ENCODE measurements at regions not wholly inside any gene's neighbourhood (a gene's known extent, or its start where the extent isn't known, plus 50 kb on each side); places are given as distances from the start of the nearest gene placed in this dataset.

DNA sequence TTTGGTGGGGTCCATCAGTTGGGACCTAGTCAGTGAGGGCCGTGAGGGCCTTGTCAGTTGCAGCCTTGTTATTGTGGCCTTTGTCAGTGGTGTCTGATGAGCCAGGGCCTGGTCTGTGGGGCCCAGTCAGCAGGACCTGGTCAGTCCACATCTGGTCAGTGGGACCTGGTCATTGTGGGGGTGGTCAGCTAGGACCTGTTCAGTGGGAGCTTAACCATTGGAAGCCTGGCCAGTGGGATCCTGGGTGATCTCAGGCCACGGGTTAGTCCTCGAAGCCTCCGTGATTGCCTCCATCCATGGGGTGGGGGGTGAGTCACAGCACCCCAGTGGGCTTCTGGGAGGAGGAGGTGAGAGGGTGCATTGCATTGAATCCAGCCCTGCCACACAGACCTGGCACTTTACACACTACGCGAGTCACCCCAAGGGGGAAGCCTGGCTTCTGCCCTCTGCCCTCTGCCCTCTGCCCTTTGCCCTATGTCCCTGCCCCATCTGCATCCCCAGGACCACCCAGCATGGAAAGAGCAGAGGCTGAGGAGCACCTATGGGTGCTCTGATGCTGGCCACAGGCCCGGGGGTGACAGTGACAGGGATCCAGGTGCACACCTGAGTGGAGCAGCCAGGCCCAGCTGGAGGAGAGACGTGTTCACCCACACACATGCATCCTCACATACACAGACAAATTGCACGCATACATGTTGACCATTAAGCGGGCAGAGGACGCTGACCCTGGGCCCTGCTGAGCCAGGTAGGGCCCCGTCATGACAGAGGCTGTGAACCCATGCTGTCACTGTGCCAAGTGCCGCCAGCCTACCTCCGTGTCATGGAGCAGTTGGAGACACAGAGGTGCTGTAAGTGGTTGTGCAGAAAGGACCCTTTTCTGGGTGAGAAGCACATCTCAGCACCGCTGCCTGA lies 59.8 kb upstream of the TPM4 start:
- H3K4me1 Mint-ChIP-seq (ENCODE audit: low read depth) = no peaks in the 10 kb centered on the region
- H3K4me3 Mint-ChIP-seq (ENCODE audit: low read depth) = no peak overlapping the region
- no peaks in the 10 kb centered on the region for H3K27me3 Mint-ChIP-seq (ENCODE audit: low read depth)
- no peak overlapping the region for H3K27ac Mint-ChIP-seq
- no peaks in the 10 kb centered on the region for H3K9me3 Mint-ChIP-seq
- no peak for DNase-seq (ENCODE audit: low spot score)
- intact Hi-C loops (cut with micrococcal nuclease) = no loop called here
- H3K36me3 Mint-ChIP-seq (ENCODE audit: low read depth) = no peaks in the 10 kb centered on the region

DNA sequence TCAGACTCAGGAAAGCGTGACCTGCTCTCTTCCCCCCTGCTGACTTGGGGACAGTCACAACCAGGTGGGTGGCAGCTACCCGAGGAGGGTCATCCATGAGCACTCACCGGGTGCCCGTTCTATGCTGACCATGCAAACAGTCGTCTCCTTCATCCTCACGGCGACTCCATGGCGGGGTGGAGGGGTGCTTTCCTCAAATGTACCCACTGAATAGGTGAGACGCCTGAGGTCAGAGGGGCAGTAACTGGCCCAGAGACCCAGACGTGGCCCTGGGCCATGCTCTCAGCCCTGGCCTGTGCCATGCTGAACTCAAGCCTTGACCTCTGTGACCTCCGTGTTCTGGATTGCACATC lies 59.2 kb upstream of the TPM4 start:
- no peaks in the 10 kb centered on the region for H3K9me3 Mint-ChIP-seq
- no peak for DNase-seq (ENCODE audit: low spot score)
- H3K27ac Mint-ChIP-seq = no peak overlapping the region
- no peaks in the 10 kb centered on the region for H3K27me3 Mint-ChIP-seq (ENCODE audit: low read depth)
- no peak overlapping the region for H3K4me3 Mint-ChIP-seq (ENCODE audit: low read depth)
- no peaks in the 10 kb centered on the region for H3K36me3 Mint-ChIP-seq (ENCODE audit: low read depth)
- H3K4me1 Mint-ChIP-seq (ENCODE audit: low read depth) = no peaks in the 10 kb centered on the region
- intact Hi-C loops (cut with micrococcal nuclease) = no loop called here

DNA sequence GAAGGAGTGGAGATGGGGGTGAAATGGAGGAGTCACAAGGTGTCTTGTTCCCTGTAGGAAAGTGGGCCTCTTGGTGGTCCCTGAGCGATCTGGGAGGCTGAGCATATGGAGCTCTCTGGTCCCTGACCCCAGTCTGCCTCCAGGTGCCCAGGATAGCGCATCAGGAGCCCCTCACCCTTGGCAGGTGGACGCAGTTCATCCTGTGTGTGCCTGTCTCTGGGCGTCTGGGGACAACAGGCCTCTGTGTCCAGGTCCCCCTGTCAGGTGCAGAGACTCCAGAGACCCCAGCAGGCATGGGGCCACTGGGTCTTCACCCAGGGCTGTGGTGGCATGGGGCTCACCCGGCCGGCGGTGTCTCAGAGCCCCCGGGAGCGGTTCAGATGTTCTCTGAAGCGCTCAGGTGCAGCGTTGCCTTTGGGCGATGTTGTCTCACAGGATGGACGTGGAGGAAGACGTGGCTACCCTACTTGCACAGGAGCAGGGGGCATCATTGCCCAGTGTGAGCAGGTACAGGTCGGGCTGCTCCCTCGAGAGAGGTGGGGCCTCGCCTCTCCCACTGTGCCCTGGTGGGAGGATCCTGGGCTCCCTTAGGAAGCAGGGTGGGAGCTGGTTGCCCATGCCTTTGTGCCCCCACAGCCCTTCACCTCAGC lies 58.1 kb upstream of the TPM4 start:
- Mint-ChIP-seq H3K4me1 (ENCODE audit: low read depth) (no peaks in the 10 kb centered on the region), H3K27ac (no peak overlapping the region), H3K27me3 (ENCODE audit: low read depth) (no peaks in the 10 kb centered on the region), H3K9me3 (no peaks in the 10 kb centered on the region), H3K4me3 (ENCODE audit: low read depth) (no peak overlapping the region), H3K36me3 (ENCODE audit: low read depth) (no peaks in the 10 kb centered on the region)
- no peak for DNase-seq (ENCODE audit: low spot score)
- intact Hi-C loops (cut with micrococcal nuclease) = no loop called here

DNA sequence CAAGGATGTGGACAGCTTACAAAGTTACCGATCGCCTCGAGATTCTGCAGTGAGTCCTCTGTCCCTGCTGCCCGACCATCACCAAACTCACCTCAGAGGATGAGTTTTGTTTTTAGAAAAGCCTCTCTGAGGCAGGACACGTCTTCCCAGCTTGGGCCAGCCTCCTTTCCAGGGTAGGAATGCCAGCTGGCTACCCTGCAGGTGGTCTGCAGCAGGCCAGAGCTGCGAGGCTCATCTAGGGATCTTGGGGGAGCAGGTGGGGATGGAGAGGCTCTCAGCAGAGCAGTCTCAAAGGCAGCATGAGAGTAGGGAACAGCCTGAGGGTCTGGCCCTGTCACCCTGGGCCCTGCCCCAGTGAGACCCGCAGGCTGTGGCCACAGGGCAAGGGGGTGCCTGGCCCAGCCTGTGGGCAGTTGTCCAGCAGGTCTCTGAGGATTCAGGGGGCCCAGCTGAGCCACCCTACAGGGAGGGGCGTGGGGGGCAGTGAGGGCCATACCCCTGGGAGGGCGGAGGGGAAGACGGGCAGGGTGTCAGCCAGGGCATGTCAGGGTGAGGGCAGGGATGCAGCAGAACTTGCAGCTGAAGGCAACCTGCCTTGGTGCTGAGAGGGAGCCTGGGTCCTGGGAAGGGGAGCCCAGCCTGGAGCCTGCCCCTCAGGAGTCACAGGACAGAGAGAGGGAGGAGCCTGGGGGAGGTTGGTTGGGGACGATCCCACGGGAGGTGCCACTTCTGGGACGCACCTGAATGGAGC lies 57.3 kb upstream of the TPM4 start:
- no peak overlapping the region for H3K4me3 Mint-ChIP-seq (ENCODE audit: low read depth)
- no peak for DNase-seq (ENCODE audit: low spot score)
- no peaks in the 10 kb centered on the region for H3K4me1 Mint-ChIP-seq (ENCODE audit: low read depth)
- no peaks in the 10 kb centered on the region for H3K9me3 Mint-ChIP-seq
- H3K36me3 Mint-ChIP-seq (ENCODE audit: low read depth) = no peaks in the 10 kb centered on the region
- H3K27ac Mint-ChIP-seq = no peak overlapping the region
- no peaks in the 10 kb centered on the region for H3K27me3 Mint-ChIP-seq (ENCODE audit: low read depth)
- intact Hi-C loops (cut with micrococcal nuclease) = no loop called here

DNA sequence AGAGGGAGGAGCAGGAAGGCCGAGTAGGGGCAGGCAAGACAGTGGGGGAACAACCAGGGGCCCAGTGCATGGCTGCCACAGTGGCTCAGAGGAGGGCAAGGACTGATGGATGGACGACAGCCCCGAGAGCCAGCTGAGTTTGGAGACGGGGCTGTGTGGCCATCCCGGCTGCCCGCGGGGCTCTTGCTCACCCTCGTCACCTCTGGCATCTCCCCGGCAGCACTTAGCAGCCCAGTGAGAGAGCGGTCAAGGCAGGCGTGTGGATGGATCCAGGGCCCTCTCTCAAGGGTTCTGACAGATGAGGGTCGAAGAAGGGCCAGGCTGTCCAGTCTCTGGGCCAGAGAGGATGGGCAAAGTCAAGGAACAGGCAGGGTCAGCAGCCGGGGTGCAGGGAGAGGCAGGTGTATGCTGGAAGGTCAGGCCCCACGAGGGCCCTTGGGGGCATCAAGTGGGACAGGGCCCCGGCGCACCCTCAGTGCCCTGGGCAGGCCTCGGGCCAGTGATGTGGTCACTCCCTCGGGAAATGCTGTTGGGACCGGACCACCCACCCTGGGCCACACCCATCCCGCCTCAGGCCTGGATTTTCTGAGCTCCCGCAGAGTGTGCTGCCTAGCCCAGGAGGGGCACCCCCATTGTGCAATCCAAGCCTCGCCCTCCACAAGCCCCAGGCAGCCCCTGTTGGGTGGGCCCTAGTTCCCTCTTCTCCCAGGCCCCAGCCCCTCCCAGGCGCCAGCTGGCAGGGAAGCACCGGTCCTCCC lies 56.4 kb upstream of the TPM4 start:
- Mint-ChIP-seq H3K36me3 (ENCODE audit: low read depth) (no peaks in the 10 kb centered on the region), H3K9me3 (no peaks in the 10 kb centered on the region), H3K4me3 (ENCODE audit: low read depth) (no peak overlapping the region), H3K27me3 (ENCODE audit: low read depth) (no peaks in the 10 kb centered on the region), H3K4me1 (ENCODE audit: low read depth) (no peaks in the 10 kb centered on the region), H3K27ac (no peak overlapping the region)
- DNase-seq (ENCODE audit: low spot score) = no peak
- intact Hi-C loops (cut with micrococcal nuclease) = no loop called here

DNA sequence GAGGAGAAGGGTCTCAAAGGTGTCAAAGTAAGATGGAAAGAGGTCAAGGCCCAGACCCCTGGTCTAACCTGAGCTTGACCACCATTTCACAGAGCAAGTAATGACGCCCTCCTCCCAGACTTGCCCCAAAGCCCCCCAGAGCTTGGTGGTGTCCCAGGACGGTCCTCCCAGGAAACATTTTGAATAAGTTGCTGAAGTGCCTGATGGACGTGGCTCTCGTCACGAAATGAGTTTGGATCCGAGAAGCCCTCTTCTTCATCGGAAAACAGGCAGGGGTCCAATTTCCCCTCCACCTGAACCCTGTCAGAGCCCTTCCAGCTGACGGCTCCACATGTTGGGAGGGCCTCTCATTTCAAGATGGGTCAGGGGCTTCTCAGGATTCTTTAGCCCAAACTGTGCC lies 54.5 kb upstream of the TPM4 start:
- intact Hi-C loops (cut with micrococcal nuclease) = no loop called here
- no peaks in the 10 kb centered on the region for H3K27me3 Mint-ChIP-seq (ENCODE audit: low read depth)
- H3K4me3 Mint-ChIP-seq (ENCODE audit: low read depth) = no peak overlapping the region
- no peak for DNase-seq (ENCODE audit: low spot score)
- H3K36me3 Mint-ChIP-seq (ENCODE audit: low read depth) = no peaks in the 10 kb centered on the region
- H3K4me1 Mint-ChIP-seq (ENCODE audit: low read depth) = no peaks in the 10 kb centered on the region
- H3K9me3 Mint-ChIP-seq = no peaks in the 10 kb centered on the region
- H3K27ac Mint-ChIP-seq = no peak overlapping the region

DNA sequence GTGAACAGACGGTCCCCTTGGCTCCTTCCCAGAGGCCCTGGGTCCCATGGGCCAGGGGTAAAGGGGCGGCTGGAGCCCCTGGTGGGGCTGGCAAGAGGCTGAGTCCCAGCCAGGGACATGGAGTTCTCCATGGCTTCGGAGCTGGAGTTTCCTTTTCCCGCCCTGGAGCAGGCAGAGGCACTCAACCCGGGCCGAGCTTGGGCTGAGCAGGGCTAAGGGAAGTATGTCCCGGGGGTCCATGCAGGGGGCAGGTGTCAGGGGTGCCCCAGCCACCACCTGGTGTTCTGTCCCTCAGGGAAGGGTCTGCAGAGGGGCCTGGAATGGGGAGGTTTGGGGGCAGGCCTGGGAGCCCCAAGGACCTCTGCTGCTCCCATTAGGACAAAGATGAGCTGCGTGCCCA lies 54.0 kb upstream of the TPM4 start:
- H3K36me3 Mint-ChIP-seq (ENCODE audit: low read depth) = no peaks in the 10 kb centered on the region
- no peaks in the 10 kb centered on the region for H3K27me3 Mint-ChIP-seq (ENCODE audit: low read depth)
- H3K4me1 Mint-ChIP-seq (ENCODE audit: low read depth) = no peaks in the 10 kb centered on the region
- H3K27ac Mint-ChIP-seq = no peak overlapping the region
- H3K9me3 Mint-ChIP-seq = no peaks in the 10 kb centered on the region
- intact Hi-C loops (cut with micrococcal nuclease) = no loop called here
- DNase-seq (ENCODE audit: low spot score) = no peak
- H3K4me3 Mint-ChIP-seq (ENCODE audit: low read depth) = no peak overlapping the region

DNA sequence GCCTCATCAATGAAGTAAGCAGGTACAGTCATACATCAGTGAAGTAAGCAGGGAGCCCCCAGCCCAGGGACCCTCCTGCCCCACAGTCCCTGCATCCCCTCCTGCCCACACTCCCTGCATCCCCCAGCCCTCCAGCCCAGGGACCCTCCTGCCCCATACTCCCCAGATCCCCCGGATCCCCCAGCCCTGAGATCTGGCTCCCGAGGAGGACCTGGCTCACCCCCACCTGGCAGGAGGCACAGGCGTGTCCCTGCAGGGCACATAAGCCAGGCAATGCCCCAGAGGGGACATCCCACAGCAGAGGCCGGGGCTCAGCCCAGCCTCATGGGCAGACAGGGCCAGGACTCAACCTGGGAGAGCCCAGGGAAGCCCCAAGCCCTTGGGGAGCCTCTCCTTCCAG lies 53.6 kb upstream of the TPM4 start:
- Mint-ChIP-seq H3K9me3 (no peaks in the 10 kb centered on the region), H3K27me3 (ENCODE audit: low read depth) (no peaks in the 10 kb centered on the region), H3K36me3 (ENCODE audit: low read depth) (no peaks in the 10 kb centered on the region), H3K27ac (no peak overlapping the region), H3K4me3 (ENCODE audit: low read depth) (no peak overlapping the region), H3K4me1 (ENCODE audit: low read depth) (peaks cover 2% of the 10 kb centered on the region)
- intact Hi-C loops (cut with micrococcal nuclease) = no loop called here
- DNase-seq (ENCODE audit: low spot score) = no peak

DNA sequence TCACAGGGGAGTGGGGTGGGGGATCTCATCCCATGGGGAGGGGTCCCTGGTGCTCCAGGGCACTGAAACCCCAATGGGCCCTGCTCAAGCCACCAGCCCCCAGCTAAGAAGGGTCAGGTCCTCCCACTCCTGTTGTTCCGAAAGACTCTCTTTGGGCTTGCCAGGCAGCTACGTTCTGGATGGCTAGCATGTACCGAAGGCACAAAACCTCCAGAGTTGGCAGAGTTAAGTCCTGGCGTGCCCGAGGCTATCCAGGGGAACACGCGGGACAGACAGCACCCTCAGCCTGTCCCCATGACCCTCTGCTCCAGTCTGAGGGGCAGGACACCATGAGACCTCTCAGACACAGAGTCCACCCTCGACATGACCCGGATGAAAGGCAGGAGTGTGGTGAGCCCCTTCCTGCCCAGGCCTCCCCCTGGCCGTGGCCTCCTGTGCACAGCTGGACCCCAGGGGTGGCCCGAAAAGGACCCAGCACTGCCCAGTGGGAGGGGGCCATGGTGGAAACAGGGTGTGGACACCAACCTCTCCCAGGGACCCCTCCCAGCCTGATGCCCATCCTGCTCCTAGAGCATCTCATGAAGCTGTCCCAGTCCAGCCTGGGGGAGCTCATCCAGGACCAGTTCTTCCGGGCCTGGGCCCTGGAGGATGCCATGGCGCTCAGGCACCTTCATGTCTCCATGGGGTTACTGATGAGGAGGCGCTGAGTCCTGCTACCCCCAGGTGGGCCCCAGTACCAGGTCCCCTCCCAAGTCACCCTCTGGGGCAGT lies 53.0 kb upstream of the TPM4 start:
- H3K4me3 Mint-ChIP-seq (ENCODE audit: low read depth) = no peak overlapping the region
- H3K4me1 Mint-ChIP-seq (ENCODE audit: low read depth) = peaks cover 2% of the 10 kb centered on the region
- no peaks in the 10 kb centered on the region for H3K27me3 Mint-ChIP-seq (ENCODE audit: low read depth)
- no peaks in the 10 kb centered on the region for H3K36me3 Mint-ChIP-seq (ENCODE audit: low read depth)
- no peak for DNase-seq (ENCODE audit: low spot score)
- intact Hi-C loops (cut with micrococcal nuclease) = no loop called here
- H3K27ac Mint-ChIP-seq = no peak overlapping the region
- no peaks in the 10 kb centered on the region for H3K9me3 Mint-ChIP-seq

DNA sequence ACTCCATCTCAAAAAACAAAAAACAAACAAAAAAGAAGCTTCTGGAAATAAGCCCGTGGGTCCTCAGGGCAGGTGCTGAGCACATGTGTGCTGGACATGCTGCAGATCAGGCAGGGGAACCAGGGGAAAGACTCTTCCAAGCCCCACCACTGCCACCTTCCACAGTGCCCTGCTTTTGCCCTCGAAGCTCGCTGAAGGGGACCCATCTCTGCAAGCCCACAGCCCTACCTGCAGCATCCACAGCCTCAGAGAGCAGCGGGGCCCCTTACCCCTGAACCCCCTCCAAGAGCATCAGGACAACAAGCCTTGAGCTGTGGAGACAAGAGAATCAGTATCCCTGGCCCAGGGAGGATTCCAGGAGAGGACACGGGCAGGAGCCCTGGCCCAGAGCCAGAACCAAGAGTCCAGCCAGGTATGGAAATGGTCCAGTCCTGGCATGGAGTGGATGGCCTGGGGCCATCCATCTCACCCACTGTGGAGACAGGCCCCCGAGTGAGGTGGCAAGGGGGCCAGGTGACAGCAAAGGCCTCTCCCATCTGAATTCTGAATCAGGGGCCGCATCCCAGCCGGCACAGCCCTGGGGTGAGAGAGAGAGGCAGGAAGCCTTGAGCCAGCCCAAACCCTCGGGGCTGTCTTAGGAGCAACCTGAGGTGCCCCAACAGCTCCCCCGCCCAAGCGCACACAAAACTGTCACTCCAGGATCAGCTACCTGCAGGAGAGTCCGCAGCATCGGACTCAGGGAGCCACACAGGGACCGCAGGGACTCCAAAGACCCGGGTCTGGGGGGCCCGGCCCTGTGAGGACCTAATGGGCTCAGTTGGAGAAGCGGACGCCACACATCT lies 51.8 kb upstream of the TPM4 start:
- H3K9me3 Mint-ChIP-seq = no peaks in the 10 kb centered on the region
- intact Hi-C loops (cut with micrococcal nuclease) = no loop called here
- H3K4me3 Mint-ChIP-seq (ENCODE audit: low read depth) = no peak overlapping the region
- peaks cover 2% of the 10 kb centered on the region for H3K4me1 Mint-ChIP-seq (ENCODE audit: low read depth)
- no peaks in the 10 kb centered on the region for H3K27me3 Mint-ChIP-seq (ENCODE audit: low read depth)
- no peak overlapping the region for H3K27ac Mint-ChIP-seq
- DNase-seq (ENCODE audit: low spot score) = no peak
- H3K36me3 Mint-ChIP-seq (ENCODE audit: low read depth) = no peaks in the 10 kb centered on the region

DNA sequence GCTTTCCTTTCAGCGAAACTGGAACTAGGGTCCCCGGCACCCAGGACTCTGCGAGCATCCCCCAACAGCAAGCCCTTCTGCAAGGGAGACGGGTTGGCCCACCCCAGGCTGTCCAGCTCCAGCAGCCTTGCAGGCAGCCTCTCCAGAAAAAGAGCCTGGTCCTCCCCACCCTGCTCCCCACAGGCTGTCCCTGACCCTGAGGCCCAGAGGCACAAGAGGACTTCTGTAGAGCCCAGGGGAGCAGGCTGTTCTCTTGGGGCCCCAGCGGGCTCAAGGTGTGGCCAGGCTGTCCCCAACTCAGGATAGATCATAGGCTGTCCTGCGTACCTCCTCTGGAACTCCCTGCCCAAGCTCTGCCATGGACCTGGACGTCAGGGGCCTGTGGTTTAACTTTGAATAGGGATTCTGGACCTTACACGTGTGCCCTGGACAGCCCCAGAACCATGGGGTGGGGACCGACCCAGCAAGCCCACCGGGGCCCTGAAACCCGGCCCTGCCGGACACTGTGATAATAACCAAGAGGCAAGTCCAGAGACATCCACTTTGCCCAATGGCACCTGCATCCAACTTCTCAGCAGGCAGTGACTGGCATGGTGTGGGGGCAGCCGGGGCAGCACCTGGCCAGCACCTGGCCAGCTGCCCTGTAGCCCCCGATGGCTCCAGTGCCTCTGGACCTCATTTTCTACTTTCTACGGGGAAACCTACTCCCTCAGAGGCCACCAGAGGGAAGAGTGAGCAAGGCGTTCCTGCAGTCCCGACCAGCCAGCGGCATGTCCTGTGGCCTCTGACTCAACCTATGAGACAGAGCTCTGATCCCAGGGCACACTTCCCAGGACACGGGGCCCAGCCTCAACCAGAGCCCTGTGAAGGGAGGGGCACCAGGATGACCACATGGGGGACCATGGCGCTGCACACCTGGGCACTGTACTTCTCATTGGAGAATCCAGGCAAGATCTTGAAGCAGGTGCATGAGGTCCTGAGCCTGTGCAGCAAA lies 50.9 kb upstream of the TPM4 start:
- peaks cover 2% of the 10 kb centered on the region for H3K4me1 Mint-ChIP-seq (ENCODE audit: low read depth)
- intact Hi-C loops (cut with micrococcal nuclease) = no loop called here
- no peaks in the 10 kb centered on the region for H3K9me3 Mint-ChIP-seq
- H3K27ac Mint-ChIP-seq = no peak overlapping the region
- no peaks in the 10 kb centered on the region for H3K27me3 Mint-ChIP-seq (ENCODE audit: low read depth)
- no peak overlapping the region for H3K4me3 Mint-ChIP-seq (ENCODE audit: low read depth)
- H3K36me3 Mint-ChIP-seq (ENCODE audit: low read depth) = no peaks in the 10 kb centered on the region
- no peak for DNase-seq (ENCODE audit: low spot score)
